ENCODE measurements at regions not wholly inside any gene's neighbourhood (a gene's known extent, or its start where the extent isn't known, plus 50 kb on each side); places are given as distances from the start of the nearest gene placed in this dataset.

DNA sequence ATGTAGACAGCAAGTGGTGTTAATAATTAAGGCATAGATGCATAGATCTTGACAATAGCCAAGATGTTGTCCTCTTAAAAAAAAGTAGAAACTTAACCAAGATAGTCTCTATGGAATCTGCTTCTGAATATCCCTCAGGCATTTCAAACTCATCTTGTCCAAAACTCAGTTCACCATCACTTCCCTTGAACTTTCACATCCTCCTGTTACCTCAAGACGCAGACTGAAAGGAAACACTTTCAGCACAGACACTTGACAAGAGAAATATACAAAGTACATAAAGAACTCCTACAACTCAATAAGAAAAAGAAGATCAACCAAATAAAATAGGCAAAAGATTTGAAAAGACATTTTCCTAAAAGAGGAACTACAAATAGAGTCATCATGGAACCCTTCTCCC is 451.1 kb downstream of the FOXO1 start:
- in situ Hi-C loops (cut with HindIII; ENCODE audit: low pct_unique_long_range_greater_than_20kb, low sequenced_read_pairs), result no loop called here
- DNase-seq (ENCODE audit: low read depth, low spot score), result no peak

DNA sequence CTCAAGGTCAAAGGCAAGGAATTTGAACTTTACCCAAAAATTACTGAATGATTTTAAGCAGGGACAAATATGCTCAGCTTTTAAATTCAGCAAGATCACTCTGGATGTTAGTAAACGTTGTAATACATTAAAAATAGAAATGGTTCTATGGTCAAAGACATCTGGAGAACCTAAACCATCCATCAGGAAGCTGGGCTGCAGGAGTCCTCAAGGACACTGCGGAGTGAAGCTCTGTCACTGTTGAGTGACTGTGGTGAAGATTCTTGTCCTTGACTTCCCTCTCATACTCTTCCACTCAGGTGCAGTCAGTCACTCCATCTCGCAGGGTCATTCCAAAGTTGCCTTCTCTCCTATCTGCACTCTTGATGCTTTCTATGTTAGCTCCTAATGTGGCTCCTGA is 450.7 kb downstream of the FOXO1 start:
- no peak for DNase-seq (ENCODE audit: low read depth, low spot score)
- in situ Hi-C loops (cut with HindIII; ENCODE audit: low pct_unique_long_range_greater_than_20kb, low sequenced_read_pairs), result no loop called here

DNA sequence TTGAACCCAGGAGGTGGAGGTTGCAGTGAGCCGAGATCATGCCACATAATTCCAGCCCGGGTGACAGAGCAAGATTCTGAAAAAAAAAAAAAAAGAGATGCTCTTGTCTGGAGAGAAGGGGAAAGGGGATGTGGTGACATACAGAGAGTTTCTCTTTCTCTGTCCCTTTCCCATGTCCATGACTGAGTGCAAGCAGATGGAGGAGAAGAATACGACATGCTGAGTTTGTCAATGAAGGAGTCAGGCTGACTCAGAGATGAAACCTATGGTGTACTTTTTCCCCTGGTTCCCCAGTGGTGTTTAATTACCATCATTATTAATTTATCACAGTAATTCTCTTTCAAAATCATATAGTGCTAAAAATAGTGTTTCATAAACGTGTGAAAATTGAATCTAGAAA is 448.8 kb downstream of the FOXO1 start:
- in situ Hi-C loops (cut with HindIII; ENCODE audit: low pct_unique_long_range_greater_than_20kb, low sequenced_read_pairs), result no loop called here
- DNase-seq (ENCODE audit: low read depth, low spot score), result no peak

DNA sequence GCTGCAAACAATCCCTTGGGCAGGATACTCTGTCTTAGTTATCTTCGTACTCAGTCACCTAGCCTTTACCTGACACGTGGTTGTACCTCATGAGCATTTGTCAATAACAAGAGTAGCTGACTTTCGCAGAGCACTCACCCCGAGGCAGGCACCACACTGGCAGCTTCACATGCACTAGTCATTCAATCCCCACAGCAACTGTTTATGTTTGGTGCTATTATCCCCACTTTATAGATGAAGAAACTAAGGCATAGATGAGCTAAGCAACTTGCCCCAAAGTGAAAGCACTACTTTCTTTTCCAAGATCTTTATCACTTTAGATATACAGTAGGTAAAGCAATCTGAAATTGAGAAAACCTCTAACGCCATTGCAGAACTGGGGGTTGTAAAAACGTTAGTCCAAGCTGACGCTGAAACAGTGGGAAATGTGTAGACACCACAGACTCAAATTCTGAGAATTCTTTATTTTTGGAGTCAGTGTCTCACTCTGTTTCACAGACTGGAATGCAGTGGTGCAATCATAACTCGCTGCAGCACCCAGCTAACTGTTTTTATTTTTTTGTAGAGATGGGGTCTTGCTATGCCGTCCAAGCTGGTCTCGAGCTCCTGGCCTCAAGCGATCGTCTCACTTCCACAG is 446.0 kb downstream of the FOXO1 start:
- in situ Hi-C loops (cut with HindIII; ENCODE audit: low pct_unique_long_range_greater_than_20kb, low sequenced_read_pairs), result no loop called here
- no peak for DNase-seq (ENCODE audit: low read depth, low spot score)

DNA sequence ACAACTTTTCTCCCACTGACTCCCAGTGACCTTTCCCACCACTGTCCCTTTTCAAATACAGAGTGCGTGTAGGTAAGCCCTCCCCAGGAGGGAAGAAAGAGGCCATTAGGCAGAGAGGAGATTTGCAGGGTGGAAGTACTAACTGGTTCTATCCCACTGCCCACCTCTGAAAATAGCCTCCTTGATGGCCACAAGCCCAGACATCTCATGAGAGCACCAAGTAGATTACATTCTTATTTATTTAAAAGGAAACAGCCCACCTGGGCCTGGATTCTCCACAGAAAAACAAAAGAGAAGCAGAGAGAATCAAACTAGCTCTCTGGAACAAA is 445.3 kb downstream of the FOXO1 start:
- no peak for DNase-seq (ENCODE audit: low read depth, low spot score)
- in situ Hi-C loops (cut with HindIII; ENCODE audit: low pct_unique_long_range_greater_than_20kb, low sequenced_read_pairs), result no loop called here

DNA sequence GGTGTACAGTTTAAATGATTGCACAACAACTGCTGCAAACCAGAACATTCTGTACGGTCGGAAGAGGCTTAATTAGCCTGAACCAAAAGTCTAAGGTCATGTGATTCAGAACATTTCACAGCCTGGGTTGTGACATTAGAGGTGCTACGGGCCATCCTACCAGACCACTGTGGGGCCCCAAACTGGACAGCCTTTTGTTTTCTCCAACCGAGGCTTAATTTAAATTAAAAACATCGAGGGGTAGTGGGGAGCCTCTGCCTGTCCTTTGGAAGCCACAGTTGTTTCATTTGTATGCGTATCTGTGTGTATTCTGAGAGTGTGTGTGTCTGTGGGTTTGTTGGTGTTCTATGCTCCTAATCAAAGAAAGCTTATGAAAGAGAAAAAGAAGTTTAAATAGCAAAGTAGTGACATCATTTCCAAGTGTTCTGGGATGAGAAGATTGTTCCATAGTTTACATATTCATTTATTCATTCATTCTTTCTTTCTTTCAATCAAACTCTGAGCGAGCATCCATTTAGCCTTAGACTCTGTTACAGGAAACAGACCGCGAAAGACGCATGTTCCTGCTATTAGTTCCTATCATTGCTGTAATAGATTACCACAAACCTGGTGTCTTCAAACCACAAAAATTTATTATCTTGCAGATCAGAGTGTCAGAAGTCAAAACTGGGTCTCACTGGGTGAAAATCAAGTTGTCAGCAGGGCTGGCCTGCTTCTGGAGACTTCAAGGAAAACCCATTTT is 444.8 kb downstream of the FOXO1 start:
- in situ Hi-C loops (cut with HindIII; ENCODE audit: low pct_unique_long_range_greater_than_20kb, low sequenced_read_pairs), result no loop called here
- DNase-seq (ENCODE audit: low read depth, low spot score), result no peak

DNA sequence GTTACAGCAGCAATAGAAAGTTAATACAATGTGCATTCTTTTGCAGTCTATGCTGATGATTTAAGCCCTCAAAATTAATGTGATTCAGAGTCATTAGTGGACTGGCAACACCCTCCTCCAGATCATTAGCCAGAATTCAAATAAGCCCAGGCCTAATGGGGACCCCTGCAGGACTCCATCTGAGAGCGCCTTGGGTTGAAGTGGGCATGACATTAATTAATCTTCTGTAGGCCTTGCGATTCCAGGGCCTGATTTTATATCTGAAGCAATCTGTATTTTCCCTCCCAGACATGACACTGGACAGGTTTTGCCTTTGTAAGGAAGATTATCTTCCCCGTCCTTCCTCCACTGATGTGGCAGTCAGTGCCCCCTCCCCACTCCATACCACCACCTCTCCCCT is 442.9 kb downstream of the FOXO1 start:
- no peak for DNase-seq (ENCODE audit: low read depth, low spot score)
- in situ Hi-C loops (cut with HindIII; ENCODE audit: low pct_unique_long_range_greater_than_20kb, low sequenced_read_pairs), result no loop called here

DNA sequence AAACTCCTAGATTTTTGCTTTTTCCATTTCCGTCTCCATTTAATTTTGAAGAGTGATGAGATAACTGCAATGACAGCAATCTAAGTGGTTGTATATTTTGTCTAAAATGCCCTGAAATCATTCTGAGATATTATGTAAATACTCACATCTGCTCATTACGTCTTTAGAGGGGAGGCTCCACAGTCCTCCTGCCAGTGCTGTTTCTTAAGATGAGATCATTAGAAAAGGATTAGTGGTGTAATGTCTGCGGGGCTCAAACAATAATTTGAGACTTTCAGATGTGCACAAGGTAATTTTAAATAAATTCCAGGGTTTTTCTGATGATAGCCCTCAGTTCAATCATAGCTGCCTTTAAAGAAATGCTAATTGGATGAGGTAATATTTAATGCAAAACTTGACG is 437.9 kb downstream of the FOXO1 start:
- DNase-seq (ENCODE audit: low read depth, low spot score), result no peak
- in situ Hi-C loops (cut with HindIII; ENCODE audit: low pct_unique_long_range_greater_than_20kb, low sequenced_read_pairs), result no loop called here

DNA sequence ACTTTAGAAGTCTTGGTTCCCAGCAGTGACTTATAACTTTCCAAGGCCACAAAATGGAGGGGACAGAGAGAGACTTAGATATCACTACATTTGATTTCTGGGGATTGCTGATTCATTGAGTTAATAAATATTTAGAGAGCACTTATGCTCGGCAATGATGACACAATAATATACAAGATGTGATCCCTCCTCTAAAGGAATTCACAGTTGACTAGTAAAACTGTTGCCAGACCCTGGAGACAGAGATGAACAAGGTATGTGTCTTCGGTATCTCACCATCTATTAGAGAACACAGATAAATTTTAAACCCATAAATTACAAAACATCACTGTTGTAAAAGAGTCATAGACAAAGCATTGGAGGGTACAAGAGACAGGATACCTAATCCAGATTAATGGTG is 437.5 kb downstream of the FOXO1 start:
- no peak for DNase-seq (ENCODE audit: low read depth, low spot score)
- in situ Hi-C loops (cut with HindIII; ENCODE audit: low pct_unique_long_range_greater_than_20kb, low sequenced_read_pairs), result no loop called here

DNA sequence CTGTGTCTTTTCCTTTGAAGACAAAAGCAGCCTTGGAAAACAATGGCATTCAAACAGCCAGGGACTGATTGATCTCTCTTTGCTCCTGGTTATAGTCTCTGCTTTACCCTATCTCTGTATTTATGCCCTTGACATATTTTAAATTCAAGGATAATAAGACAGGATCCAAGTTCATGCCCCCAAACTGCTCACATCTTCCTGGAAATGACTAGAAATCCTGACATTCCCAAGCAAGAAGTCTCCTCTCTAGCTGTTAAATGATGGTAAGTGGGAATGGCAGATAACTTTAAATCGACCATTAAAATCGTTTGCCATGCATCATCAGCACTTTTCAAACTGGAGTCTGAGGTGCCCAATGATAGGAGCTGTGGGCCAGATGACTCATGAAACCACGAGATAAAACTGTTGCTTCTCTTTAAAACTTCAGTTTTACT is 435.6 kb downstream of the FOXO1 start:
- no peak for DNase-seq (ENCODE audit: low read depth, low spot score)
- in situ Hi-C loops (cut with HindIII; ENCODE audit: low pct_unique_long_range_greater_than_20kb, low sequenced_read_pairs), result no loop called here

DNA sequence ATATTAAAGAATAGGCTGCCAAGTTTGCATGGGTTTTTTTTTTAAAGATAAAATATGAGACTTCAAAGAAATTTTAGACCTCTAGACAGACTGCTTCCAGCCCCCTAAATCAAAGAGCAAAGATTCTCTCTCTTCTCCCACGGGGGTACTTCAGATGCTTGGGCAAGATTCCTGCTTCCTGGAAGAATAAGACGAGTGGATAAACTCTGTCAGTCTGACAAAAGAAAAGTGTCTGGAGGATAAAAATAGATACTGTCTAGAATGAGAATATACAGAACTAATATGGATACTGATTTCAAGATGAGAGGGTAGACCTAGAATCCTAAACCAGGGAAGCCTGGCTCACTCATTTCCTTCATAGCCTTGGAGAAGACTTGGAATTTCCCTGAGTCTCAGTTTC is 435.1 kb downstream of the FOXO1 start:
- in situ Hi-C loops (cut with HindIII; ENCODE audit: low pct_unique_long_range_greater_than_20kb, low sequenced_read_pairs), result no loop called here
- DNase-seq (ENCODE audit: low read depth, low spot score), result no peak

DNA sequence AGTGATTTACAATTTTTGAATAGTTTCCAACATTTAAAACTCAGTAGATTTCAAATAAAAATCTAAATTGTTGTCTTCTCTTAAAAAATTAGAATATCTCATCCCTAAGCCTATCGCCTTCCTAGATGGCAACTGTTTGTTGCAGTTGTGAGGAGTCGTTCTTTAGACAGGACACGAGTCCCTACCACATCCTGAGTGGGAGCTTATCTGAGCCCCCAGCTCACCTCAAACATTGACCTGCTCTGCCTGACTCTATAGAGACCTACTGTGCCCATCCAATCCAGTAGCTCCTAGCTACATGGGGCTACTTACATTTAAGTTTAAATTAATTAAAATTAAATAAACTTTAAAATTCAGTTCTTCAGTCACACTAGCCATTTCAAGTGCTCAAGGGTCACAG is 434.7 kb downstream of the FOXO1 start:
- no peak for DNase-seq (ENCODE audit: low read depth, low spot score)
- in situ Hi-C loops (cut with HindIII; ENCODE audit: low pct_unique_long_range_greater_than_20kb, low sequenced_read_pairs), result no loop called here

DNA sequence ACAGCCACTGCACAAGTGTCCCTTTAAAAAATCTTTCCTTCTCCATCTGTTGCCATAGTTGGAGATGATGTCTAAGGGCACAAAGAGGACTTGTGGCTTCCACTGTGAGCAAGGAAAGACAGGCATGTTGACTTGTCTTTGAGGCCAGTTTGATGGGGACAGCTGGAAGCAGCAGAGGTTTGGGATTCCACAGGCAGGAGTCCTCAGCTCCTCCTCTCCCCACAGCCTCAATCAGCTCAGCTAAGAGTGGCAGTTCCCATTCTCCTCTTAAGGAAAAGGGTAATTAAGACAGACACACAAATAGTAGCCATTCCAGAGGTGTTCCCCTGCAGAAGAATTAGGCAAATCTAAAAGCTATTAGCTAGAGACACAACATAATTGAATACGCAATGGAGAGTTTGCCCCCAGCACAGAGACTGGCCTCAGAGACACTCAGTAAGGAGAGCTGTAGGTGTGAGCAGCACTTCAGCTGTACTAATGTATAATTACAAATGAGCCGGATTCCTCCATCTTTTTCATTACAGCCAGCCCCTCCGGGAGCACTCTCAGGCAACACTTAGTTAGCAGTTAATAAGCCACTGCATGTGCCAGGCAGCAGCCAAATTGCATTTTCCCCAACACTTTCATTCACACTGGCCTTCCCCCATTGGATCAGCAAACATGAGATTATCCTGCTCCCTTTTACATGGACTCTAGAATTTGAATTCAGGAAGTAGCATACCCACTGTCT is 434.0 kb downstream of the FOXO1 start:
- no peak for DNase-seq (ENCODE audit: low read depth, low spot score)
- in situ Hi-C loops (cut with HindIII; ENCODE audit: low pct_unique_long_range_greater_than_20kb, low sequenced_read_pairs), result no loop called here

DNA sequence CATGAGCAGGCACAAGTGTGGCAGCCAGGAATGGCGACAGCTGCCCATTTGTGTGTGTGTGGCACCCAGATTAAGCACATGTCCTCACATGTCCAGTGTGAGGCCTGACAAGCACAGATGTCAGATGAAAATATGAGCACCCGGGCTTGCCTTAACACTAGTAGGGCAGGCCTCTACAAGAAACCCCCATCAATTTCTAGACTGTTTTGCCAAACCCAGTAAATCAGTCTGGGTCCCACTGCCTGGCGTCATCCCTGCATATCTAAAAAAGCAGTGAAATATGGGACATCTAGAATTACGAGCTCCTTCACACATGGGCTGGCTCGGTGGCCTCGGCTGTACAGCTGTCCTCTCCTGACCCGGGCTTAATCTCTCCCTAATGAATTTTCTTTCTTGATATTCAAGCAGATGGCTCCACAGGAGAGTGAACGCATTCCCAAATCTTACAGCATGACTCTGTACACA is 432.7 kb downstream of the FOXO1 start:
- in situ Hi-C loops (cut with HindIII; ENCODE audit: low pct_unique_long_range_greater_than_20kb, low sequenced_read_pairs), result no loop called here

DNA sequence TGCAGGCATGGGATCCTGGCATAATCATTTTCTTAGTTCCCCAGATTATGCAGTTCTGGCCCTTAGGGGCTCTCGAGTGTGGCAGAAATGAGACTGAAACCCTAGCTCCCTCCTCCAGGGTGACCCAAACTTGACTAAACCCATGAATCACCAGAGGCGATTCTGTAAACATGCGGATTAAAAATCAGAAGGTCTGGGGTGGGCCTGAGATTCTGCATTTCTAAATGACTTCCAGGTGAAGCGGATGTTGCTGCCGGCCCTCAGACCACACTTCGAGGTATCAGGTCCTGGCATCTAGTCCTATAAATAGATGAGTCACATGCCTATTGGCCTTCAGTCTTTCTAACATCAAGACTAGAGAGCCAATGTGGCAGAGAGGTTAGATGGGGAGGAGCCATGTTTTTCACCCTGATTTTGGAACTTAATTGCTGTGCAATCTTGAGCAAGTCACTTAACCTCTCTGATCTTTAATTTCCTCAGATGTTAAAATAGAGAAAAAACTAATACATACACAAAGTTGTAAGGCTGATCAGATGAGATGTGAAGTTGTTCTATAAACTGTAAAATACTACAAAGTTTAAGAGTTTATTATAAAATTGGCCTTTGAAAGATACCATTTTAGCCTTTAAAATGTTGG is 431.2 kb downstream of the FOXO1 start:
- in situ Hi-C loops (cut with HindIII; ENCODE audit: low pct_unique_long_range_greater_than_20kb, low sequenced_read_pairs), result no loop called here
- DNase-seq (ENCODE audit: low read depth, low spot score), result no peak

More for the DNA sequence above, 432.7 kb downstream of the FOXO1 start:
- no peak for DNase-seq (ENCODE audit: low read depth, low spot score)

DNA sequence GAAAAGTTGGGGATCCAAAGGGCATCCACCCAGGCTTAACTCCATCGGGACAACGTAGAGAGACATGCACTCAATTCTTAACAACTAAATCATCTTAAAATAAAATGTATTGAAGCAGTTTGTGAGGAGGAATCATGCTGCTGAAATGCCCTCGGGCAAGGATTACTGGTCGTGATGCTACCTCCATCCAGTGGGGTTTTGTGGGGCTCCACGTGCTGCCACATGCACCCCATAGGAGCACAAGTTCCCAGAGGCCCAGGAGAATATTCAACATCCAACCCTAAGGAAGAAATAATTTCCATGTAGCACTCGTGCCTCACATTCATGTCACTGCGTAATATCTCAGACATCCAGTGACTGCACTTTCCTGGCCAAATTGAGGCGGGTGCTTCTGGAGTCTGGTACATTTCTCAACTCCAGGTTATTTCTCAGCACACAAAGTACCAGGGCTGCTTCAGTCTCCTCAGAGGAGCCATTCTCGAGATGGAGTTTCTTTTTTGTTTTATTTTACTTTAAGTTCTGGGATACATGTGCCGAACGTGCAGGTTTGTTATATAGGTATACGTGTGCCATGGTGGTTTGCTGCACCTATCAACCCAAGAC is 429.8 kb downstream of the FOXO1 start:
- in situ Hi-C loops (cut with HindIII; ENCODE audit: low pct_unique_long_range_greater_than_20kb, low sequenced_read_pairs), result no loop called here

DNA sequence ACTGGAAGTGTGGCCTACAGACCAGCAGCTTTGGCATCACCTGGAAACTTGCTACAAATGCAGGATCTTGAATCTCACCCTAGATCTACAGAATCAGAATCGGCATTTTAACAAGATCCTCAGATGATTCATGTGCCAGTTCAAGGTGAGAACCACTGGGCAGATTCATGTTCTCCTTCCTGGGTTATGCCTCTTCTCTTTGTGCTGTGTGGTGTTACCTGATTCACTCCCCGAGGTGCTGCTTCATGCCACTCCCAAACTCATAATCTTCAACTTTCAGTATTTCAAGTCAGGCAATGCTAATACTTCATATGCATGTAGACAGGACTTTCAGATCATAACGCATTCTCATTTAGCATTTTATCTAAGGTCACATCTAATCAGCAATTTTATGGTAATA is 427.7 kb downstream of the FOXO1 start:
- DNase-seq (ENCODE audit: low read depth, low spot score), result no peak
- in situ Hi-C loops (cut with HindIII; ENCODE audit: low pct_unique_long_range_greater_than_20kb, low sequenced_read_pairs), result no loop called here

More for the DNA sequence above, 429.8 kb downstream of the FOXO1 start:
- no peak for DNase-seq (ENCODE audit: low read depth, low spot score)

DNA sequence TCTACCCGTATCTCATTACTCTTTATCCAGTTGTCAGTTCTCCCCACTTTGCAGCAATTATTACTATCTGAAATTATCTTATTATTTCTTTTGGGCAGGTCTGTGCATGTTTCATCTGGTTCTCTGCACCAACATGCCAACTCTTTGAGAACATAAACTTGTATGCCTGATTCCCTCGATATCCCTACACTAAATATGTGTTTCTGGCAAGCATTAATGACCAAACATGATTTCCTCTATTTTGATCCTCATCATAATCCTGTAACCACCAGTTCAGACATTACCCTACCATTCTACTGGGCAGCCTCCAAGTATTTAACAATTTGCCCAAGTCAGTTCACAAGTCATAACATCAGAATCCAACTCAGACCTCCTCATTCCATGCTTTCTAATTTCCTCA is 426.1 kb downstream of the FOXO1 start:
- in situ Hi-C loops (cut with HindIII; ENCODE audit: low pct_unique_long_range_greater_than_20kb, low sequenced_read_pairs), result no loop called here
- no peak for DNase-seq (ENCODE audit: low read depth, low spot score)

Measured in SK-MEL-5 (cell line).